NCI-H146 treated with DMSO at 0.1 percent for 48 hours (cell line): ENCODE measurements at regions not wholly inside any gene's neighbourhood (a gene's known extent, or its start where the extent isn't known, plus 50 kb on each side); places are given as distances from the start of the nearest gene placed in this dataset.

Experiments
- DNase-seq: peaks from one replicate; lab custom pipeline; 2025; ENCODE audit not compliant: unreplicated experiment; lab: John Stamatoyannopoulos, UW

DNA sequence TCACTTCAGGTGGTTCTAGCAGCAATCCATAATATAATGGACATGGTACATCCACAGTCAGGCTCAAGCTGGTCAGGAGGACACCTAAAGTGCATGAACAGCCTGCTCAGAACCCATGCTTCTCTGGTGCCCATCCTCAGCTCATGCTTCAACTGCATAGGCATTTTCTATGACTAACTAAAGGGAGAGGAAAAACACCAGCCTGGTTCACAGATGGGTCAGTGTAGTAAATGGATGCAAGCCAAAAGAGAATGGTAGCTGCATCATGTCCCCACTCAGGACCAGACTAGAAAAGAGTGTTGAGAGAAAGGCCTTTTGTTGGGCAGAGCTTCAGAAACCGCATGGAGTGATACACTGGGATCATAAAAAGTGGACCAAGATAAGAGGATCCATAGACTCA is 556.6 kb downstream of the TLE1 start:
- no peak for DNase-seq

DNA sequence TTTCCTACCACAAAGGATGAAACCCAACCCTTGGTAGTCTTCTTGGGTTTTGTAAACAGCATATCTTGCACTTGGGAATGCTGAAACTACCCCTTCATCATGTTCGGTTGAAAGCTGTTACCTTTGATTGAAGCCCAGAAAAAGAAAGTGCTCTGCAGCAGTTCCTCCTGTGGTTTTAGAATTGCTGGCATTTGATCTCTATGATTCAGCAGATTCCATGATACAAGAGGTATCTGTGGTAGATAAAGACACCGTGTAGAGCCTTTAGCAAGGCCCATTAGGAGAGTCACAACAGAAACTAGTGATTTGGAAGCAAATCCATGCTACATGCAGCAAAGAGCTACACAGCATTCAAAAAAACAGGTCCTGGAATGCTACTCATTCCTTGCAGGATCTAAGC is 557.0 kb downstream of the TLE1 start:
- DNase-seq, result no peak

DNA sequence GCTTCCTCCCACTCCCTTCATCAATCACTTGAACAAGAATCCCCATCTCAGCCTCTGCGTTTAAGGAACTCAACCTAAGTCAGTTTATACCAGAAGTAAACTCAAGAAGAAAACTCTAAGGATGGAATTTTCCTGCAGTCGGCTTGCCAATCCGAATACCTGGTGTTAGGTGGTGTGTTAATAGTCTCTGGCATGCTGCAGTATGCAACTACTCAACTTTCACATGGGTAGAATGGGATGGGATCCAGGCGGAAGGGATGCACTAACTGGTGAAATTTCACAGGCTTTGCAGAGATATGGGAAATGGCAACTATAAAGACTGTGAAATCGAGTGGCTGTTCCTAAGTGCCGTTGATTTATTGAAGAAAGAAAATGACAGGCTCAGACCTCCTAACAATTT is 560.6 kb downstream of the TLE1 start:
- no peak for DNase-seq

GRCh38 chr9:81125446-81126092 is 563.8 kb downstream of the TLE1 start:
- DNase-seq, result no peak

- DNase-seq, result no peak
Measured at GRCh38 chr9:81123526-81123925, 565.8 kb downstream of the TLE1 start.

GRCh38 chr9:81122749-81123148 is 566.6 kb downstream of the TLE1 start:
- DNase-seq, result no peak

GRCh38 chr9:81119591-81119990 is 569.8 kb downstream of the TLE1 start:
- no peak for DNase-seq

- DNase-seq, result no peak
Measured at GRCh38 chr9:81118416-81118815, 570.9 kb downstream of the TLE1 start.

GRCh38 chr9:81116340-81117137 is 572.8 kb downstream of the TLE1 start:
- no peak for DNase-seq

DNA sequence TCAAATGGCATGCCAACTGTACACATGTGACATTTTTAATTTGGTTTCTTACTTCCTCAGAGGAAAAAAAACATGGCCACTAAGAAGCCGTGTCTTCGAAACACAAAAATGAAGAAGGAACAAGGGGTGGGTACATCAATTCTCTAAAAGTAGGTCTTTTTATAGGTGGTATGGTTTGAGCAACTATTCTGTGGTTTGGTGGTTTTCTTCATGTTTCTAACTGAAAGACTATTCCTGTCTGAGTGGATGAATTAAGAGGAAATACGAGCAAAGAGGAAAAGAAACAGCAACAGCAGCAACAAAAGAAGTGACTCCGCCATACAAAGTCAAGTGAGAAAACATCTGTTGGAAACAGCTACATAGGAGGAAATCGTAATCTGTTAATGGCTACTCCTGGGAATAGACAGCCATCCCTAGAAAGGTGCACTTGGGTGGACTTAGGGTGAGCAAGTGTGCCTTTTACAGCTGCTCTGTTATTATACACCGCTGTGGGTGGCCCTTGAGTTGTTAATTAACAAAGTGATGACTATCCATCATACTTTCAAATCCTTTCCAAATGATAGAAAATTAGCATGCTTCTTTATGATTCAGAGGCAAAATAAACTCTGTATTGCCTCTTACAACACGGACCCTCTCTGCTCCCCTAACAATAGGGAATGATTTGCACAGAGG is 575.8 kb downstream of the TLE1 start:
- no peak for DNase-seq

DNA sequence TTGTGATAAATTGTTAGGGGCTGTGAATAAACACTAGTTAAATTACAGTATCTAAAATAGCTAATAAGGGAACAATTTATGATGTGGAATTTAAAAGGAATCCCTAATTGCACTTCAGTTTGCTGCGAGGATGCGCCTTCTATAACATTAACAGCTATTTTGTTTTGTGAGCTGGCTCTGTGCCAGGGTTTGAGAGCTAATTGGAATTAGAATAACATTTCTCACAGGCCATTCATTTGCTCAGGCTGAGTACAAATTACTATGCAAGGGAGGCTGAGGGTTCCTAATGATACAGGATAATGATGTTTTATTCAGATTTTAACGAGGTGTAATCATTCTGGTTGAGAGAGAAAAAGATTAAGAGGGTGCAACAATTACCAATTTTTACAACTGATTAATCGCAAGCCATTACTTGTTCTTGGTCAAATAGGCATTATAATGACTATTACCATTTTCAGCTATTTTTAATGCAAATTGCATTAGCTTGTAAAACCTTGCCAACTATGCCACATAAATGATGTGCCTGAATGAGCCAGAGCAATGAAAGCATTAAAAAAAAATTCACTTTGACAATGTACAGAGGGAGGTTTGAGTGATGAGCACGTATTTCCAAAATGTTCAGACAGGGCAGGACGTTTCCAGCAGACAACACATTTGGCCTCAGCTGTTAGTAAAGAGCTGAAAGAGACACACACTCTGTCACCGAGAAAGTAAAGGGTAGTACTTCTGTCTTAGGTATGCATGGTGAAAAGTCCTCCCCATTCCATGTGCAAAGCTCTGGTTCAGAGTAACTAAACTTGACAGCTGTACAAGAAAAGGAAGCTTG is 576.5 kb downstream of the TLE1 start:
- no peak for DNase-seq

DNA sequence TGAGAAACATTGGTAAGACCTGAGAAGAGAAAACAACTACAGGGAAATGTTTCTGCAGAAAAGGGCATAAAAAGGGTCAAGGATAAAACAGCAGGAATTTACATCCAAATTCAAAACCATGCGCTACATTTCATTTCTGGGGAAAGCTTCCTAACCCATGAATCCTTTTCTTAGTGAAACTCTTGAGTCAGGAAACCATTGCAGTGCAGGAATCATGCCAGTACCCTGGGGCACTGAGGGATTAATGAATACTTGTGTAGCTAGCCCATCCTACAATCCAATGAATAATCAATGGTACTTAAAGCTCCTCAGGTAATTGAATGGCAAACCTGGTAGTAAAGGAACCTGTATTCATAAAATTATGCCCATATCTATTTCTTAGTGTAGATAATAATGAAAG is 580.5 kb downstream of the TLE1 start:
- DNase-seq, result no peak

DNA sequence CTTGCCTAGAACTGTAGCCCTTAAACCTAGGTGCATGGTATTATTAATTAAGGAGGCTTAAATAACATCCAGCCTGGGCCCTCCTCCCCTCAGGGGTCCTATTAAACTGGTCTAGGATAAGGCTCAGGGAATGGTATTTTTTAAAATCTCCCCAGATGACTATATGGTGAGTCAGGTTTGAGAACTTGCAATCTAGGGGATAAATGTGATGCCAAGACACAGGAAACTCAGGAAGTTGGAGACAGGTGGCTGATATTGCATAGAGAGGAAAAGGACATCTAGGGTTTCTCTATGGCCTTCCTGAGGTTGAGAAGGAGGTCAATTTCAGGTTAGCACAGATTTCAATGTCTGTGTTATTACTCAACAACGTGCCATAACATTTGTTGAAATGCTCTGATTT is 581.0 kb downstream of the TLE1 start:
- no peak for DNase-seq

- no peak for DNase-seq
Measured at GRCh38 chr9:81103597-81104471, 585.5 kb downstream of the TLE1 start.

GRCh38 chr9:81097131-81097847 is 592.1 kb downstream of the TLE1 start:
- no peak for DNase-seq

DNA sequence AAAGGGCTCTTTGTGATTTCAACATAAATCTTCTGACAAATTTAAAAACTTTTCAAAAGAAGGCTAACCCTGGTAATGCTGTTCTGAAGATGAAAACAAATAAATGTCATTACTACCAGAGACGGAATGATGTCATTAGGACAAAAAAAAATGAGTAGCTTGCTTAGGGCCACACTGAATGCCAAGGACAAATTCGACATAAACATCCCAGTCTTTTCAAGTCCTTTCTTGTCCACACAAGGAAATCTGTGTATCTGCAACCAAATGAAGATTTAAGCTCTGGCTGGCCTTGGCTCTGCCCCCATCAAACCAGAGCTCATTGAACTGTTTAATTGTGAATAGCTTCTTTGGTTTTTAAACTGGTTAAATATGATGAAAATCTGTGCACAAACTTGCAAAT is 592.7 kb downstream of the TLE1 start:
- no peak for DNase-seq

DNA sequence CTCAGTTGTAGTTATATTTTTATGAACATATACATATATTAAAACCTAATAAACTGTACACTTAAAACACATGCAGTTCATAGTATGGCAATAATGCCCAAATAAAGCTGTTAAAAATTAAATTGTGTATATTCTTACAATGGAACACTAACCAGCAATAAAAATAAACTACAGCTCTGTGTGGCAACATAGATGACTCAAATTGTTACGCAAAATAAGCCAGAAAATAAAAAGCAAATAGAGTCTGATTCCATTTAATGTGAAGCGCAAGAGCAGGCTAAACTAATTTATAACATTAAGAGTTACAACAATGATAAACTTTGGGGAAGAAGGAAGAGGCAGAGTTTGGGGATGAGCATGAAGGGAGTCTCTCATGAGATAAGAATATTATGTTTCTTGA is 597.3 kb downstream of the TLE1 start:
- DNase-seq, result no peak

DNA sequence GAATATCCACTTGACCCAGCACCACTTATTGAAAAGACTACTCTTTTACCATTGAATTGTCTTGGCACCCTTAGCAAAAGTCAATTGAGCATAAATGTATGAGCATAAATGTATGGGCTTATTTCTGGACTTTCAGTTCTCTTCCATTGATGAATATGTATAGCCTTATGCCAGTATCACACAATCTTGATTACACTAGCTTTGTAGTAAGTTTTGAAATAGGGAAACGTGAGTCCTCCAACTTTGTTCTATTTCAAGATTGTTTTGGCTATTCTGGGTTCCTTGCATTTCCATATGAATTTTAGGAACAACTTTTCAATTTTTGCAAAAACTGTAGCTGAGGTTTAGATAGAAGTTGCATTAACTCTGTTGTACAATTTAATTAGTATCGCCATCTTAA is 601.0 kb downstream of the TLE1 start:
- no peak for DNase-seq

DNA sequence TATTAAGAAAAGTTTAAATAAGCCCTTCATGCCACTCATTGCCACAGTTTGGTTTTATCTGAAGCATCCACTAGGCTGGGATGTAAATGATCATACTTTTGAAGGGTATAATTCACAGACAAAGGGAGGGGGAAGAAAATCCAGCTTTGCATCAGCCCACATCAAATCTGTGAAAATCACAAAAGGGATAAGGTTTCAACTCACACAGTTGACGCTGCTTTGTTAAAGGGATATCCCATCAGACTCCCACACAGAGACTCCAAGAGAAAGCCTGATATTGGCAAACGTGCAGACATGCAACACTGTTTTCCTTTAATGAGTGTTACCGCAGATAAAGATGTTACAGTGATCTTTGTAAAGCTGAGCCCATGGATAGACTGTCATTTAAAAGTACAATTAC is 602.9 kb downstream of the TLE1 start:
- no peak for DNase-seq
